NCI-H2081 treated with DMSO at 0.1 percent for 48 hours (cell line): ENCODE measurements at regions not wholly inside any gene's neighbourhood (a gene's known extent, or its start where the extent isn't known, plus 50 kb on each side); places are given as distances from the start of the nearest gene placed in this dataset.

Experiments used
- DNase-seq: peaks from one replicate; lab custom pipeline; 2025; lab: John Stamatoyannopoulos, UW

GRCh38 chr2:236935083-236935482, 150.6 kb upstream of the COPS8 start:
- no peak for DNase-seq

DNA sequence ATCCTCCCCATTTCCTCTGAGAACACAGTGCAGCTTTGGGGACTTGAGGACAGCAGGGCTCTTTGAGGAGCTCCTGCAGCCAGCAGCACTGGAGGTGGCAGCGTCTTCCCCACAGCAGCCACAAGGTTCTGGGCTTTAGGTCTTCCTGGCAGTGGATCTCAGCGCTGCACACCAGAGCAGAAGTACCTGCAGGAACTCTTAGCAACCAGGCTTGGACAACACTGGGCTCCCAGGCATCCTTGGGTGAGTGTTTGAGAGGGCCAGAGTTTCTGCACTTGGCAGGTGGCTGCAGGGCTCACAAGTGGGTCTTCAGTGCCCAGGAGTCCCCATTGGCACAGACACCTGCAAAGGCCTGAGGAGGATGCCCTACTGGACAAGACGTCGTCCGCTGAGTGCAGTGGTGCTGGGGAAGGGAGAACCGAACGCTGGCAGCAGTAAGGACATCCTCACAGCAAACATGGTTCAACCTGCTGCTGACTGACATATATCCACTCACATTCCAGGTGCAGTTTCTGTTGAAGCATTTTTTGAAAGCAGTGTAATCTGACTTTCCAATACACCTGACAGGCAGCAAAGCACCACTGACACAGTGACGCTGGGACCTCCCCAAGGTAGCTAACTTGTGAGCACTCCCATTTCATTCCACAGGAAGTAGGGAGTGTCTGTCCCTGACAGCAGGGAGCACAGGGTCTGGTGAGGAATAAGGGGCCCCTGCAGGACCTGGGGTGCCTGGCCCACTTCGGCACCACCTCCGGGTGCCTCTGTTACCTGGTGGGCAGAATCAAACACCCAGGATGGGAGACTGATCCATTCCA, 149.9 kb upstream of the COPS8 start:
- DNase-seq = no peak

DNA sequence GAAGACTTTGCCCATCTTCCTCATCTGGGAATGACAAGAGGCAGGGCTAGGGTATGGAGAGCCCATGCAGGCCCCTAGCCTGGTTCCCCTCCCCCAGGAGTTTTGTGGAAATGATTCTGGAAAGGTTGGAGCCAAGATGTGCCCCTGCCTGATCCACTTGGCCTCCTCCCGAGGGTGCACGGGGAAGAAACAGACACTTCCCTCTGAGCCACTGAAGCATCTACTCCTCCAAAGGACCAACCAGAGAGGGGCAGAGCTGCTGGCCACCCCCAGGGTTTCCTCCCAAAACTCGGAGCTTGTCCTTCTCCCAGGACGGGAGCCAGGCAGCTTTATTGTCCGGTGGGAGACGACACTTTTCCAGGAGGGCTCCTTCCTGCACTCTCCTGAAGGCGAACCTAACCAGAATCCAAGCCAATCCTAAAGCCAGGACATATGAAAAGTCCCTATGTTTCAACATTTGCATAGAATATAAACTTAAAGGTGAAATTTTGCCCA, 149.2 kb upstream of the COPS8 start:
- no peak for DNase-seq

- no peak for DNase-seq
Measured at GRCh38 chr2:236938126-236938525, 147.6 kb upstream of the COPS8 start.

GRCh38 chr2:236939271-236939670, 146.4 kb upstream of the COPS8 start:
- no peak for DNase-seq

DNA sequence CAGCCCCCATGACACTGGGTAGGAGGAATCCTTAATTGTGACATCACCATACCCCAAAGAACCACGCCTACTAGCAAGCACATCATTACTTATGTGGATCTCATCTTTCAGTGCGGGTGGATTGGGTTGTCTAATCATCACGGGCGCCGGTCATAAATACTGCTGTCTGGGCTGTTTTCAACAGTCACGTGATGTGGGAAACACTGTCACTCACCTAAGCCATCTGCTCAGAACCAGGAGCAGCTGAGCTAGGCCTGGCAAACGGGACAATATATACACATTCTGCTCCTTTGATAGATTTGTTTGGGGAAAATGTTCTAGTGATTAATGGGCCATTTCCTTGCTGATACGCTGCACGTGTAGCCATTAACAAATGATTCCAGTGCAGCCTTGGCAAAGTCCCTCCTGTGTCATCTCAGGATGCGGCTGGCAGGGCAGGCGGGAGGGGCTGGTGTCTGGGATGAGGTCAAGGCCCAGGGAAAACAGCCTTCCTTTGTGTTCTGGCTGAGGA, 145.9 kb upstream of the COPS8 start:
- no peak for DNase-seq

GRCh38 chr2:236940497-236940896, 145.2 kb upstream of the COPS8 start:
- no peak for DNase-seq

DNA sequence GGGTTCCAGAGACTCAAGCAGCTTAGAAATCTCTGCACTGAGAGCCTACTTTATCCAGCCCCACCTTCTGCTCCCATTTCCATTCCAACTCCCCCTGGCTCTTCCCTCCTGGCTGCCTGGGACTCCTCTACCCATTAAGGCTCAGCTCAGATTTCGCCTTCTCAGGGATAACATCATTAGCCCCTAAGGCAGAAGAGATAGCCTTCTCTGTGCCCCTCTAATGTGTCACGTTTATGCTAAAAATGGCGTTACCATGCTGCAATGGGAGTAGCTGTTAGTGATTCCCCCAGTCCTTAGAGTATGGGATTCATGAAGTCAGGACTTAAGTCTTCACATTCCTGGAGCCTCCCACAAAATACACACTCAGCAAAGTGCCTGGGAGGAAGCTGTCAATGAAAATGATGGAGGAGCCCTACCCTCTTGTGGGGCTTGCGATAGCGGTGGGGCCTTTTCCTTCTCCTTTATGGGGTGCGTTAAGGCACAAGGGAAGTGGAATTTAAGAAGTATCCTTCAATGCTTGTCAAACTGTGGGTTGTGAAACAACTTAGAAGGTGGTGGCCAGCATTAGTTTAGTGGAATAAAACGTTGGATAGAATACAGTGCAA, 144.7 kb upstream of the COPS8 start:
- no peak for DNase-seq

DNA sequence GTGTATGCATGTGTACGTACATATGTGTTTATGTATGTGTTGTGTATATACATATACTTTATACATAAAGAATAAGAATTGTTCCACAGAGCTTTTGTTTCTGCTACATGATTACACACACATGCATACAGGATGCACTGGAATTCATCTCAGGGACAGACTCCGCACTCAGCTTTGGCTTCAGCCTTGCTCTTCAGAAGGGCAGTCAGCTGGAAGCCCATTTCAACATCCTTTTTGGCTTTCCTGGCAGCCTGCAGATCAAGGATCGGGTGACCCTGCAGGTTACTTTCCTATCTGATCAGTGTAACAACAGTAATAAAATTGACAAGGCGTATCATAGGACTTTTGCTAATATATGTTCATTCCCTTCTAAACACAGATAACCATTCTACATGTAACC, 144.1 kb upstream of the COPS8 start:
- no peak for DNase-seq

DNA sequence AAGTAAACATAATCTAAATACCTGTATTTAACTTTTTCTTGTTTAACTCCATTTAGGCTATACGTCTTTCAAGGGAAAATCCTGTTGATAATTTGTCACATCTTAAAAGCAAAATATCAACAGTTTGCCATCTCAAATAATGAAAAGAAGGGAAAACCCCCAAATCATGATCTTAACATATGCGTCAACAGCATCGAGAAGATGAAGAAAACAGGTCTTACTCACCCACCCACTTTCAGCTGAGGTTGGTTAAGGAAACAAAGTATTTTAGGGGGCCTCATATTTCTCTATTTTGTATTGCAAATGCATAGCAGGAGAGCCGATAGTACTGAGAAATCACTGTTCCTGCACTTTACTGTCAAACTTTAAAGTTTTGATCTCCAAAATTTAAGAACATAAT, 143.1 kb upstream of the COPS8 start:
- DNase-seq = no peak

DNA sequence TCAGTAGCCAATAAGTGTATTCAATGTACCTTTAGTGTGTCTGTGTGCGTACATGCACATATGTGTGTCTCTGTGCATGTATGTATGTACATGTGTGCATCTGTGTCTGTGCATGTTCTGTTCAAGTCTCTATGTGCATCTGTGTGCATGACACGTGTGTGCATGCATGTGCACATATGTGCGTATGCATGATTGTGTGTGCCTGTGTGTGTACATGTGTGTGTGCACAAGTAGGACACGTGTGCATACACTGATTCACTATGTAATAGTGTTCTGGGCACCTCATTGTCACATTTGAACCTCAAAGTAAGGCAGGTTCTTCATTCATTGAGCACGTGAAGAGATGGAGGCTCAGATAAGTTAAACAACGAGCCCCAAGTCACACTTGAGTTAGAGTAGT, 142.6 kb upstream of the COPS8 start:
- DNase-seq = no peak

DNA sequence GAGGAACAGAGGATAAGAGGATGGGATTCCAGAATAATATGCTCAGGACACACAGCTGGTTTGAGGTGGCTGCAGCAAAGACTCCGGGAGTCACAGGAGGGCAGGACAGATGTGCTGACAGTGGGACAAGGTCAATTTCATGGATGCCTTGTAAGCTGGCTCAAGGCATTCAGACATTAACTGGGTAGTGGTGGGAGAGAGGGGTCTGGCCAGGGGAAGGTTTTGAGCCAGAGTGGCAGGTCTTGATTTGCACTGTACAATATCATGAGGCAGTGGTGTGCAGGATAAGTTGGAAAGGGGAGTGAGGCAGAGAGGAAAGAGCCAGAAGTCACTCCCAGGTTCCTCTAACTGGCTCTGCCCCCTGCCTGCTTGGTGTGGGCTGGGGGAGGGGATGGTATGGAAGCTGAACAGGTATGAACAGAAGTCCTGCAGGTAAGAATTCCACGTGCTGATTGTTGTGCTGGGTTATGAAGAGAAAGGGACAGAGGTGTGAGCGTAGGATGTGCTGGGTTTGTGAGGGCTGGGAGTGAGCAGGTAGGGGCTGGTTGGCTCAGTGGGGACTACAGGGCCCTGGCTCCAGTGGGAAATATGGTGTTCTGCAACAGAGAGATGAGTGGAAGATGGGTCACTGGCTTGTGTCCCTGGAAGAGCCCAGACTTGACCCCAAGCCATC, 141.7 kb upstream of the COPS8 start:
- DNase-seq = no peak

- DNase-seq = no peak
Measured at GRCh38 chr2:236944561-236944960, 141.1 kb upstream of the COPS8 start.

DNA sequence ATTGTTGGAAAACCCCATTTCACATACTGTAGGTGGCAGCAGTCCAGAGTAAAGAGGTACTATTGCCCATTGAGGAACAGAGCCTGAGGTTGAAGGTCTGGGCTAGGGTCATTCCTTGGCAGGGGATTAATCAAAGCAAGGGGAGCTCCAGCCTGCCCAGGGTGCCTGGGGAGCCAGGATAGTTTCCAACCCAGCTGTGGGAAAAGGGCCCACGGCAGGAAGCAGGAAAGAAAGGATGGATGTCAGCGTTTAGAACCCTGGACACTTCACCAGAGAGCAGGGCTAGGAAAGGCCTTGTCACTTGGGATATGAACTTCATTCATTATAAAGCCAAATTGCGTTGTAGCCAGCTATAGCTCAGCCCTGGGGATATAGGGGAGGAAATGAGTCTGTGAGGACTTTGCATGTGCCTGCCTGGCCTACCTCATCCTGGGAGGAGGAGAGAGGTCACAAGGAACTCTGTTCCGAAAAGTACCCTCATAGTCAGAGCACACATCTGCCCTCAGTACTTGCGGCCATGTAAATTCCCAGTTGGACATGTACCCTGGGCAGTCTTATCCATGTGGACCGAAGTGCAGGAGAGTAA, 140.2 kb upstream of the COPS8 start:
- no peak for DNase-seq

DNA sequence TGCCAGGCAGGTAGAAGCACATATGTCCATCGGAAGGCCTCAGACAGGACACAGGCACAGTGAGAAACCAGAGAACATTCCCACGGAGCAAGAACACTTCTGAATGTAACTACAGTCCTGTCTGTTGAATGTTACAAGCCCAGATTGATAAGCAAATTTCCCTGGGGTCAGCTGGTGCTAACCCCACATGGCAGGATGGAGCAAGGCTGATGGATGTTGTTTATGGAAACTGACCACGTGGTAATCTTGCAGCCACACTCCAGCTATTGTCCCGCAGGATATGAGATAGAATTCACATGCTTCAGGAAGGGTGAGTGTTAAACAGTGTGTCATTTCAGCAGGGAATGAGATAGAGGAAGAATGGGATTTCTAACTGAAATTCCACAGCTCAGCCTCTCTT, 138.8 kb upstream of the COPS8 start:
- DNase-seq = no peak

DNA sequence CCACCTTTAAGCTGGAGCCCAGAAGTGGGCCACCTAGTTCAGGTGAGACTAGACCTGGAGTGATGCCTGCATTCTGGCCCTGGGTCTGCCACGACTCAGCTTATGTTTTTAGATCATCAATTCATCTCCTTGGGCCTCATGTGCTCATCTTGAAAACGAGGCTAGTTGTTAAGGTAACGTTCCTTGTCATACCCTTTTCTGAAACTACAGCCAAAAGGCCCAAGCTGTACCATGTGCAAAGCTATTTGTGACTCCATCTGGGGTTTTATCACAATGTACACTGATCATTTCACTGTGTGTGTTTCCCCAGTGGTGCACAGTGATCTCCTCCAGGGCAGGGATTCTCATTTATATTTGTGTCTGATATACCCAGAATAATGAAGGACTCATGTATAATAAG, 138.4 kb upstream of the COPS8 start:
- DNase-seq = no peak

GRCh38 chr2:236947896-236948295, 137.8 kb upstream of the COPS8 start:
- DNase-seq = no peak

GRCh38 chr2:236949089-236949905, 136.4 kb upstream of the COPS8 start:
- DNase-seq = no peak

DNA sequence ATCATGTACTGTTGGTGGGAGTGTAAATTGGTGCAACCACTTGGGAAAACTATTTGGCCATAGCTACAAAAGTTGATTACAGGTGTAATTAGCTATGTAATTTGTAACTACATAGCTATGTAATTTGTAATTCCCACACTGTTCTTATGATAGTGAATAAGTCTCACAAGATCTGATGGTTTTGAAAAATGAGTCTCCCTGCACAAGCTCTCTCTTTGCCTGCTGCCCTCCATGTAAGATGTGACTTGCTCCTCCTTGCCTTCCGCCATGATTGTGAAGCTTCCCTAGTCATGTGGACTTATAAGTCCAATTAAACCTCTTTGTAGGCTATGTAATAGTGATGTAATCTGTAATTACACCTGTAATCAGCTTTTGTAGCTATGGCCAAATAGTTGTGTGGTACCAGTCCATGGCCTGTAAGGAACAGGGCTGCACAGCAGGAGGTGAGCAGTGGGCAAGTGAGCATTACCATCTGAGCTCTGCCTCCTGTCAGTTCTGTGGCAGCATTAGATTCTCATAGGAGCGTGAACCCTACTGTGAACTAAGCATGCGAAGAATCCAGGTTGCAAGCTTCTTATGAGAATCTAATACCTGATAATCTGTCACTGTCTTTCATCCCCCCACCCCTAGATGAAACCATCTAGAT, 133.7 kb upstream of the COPS8 start:
- no peak for DNase-seq

GRCh38 chr2:236954641-236955040, 131.0 kb upstream of the COPS8 start:
- DNase-seq = no peak

DNA sequence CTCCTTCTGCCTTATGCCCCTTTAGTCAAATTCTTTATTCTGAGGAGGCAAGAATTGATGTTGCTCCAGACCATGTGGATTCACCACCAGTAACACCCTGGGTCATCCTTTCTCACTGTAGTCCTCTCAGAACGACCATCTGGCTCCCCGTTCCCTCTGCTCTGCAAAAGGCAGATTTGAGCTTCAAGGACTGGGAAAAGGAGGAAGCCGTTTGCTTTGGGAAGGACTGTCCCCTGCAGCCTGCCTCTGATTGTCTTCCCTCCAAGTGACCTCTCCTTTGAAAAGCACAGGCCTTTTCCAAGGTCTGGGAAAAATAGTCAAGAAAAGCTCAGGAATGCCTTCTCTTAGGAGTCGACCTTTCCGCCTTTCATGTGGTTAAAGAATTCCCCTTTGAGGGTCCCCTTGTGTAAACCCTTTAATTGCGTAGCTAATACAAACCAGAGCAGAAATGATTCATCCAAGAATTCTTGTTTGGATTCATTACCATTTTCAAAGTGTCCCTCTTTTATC, 130.1 kb upstream of the COPS8 start:
- no peak for DNase-seq
